ENCODE measurements at regions not wholly inside any gene's neighbourhood (a gene's known extent, or its start where the extent isn't known, plus 50 kb on each side); places are given as distances from the start of the nearest gene placed in this dataset.

GRCh38 chr5:3179220-3179619 is 416.4 kb upstream of the IRX1 start:
- 49 to 62% (median 59%) methylated on average over 5 of the region's 5 CpGs for WGBS, 3 donors
- H3K27me3 ChIP-seq (ENCODE audit: insufficient read depth in 3 of 3, low read length in 2 of 3) = peaks cover 2 to 6% (median 2%) of the 10 kb centered on the region in 3 donors
- intact Hi-C loops (cut with DNase I) = no loop called here

DNA sequence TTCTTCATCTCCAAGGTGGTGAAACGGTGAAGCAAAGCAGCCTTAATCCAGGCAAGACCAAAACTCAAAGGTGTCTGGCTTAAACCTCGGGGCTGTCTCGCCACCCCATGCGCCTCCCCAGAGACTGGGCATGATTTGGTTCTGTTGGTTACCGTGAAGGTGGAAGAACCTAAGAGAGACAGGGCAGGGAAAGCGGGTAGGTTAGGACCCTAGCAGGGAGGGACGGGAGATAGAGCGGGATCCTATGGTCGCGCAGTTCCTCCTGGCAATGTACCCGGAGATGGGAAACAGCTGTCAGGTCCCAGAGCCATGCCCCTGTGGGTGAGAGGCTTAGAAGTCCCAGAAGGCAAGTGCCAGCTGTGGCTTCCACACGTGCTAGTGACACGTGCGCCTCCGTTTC is 418.3 kb upstream of the IRX1 start:
- no peaks in the 10 kb centered on the region for H3K36me3 ChIP-seq (ENCODE audit: insufficient read depth in 1 of 2, low read depth in 1 of 2)
- WGBS, 3 donors = 64 to 74% (median 72%) methylated on average over 15 of the region's 15 CpGs
- peaks cover 2 to 6% (median 2%) of the 10 kb centered on the region in 3 donors for H3K27me3 ChIP-seq (ENCODE audit: insufficient read depth in 3 of 3, low read length in 2 of 3)
- H3K27ac ChIP-seq = no peak overlapping the region
- ATAC-seq (no peak), DNase-seq (no peak)
- H3K4me3 ChIP-seq = no peak overlapping the region
- no peaks in the 10 kb centered on the region for H3K9me3 ChIP-seq
- no peak for TF ChIP-seq CTCF (IDR thresholded peaks at IDR 0.05)
- intact Hi-C loops (cut with DNase I) = no loop called here
- no peaks in the 10 kb centered on the region for H3K4me1 ChIP-seq

More at GRCh38 chr5:3179220-3179619, 416.4 kb upstream of the IRX1 start:
- Histone ChIP-seq H3K9me3 (no peaks in the 10 kb centered on the region), H3K36me3 (ENCODE audit: insufficient read depth in 1 of 2, low read depth in 1 of 2) (no peaks in the 10 kb centered on the region), H3K4me3 (no peak overlapping the region), H3K4me1 (no peaks in the 10 kb centered on the region), H3K27ac (no peak overlapping the region)
- DNase-seq = no peak
- ATAC-seq = no peak
- TF ChIP-seq CTCF (IDR thresholded peaks at IDR 0.05) = no peak

DNA sequence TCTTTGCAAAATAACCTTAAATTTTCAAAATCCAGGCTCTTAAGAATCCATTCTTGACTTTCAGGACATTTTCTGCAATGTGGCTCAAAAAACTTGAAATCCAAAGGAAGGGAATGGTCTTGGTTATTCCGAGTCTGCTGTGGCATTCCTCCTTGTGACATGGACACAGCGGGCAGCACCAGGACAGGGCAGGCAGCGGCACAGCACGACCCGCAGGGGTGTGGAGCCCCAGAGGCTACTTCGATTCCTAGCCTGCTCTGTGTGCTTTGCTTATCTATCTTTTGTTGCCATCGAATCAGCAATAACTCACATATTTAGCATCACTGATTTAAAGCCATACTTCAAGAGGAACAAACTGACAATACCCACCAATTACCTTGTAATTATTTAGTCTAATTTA is 420.2 kb upstream of the IRX1 start:
- Histone ChIP-seq H3K36me3 (ENCODE audit: insufficient read depth in 1 of 2, low read depth in 1 of 2) (no peaks in the 10 kb centered on the region), H3K27me3 (ENCODE audit: insufficient read depth in 3 of 3, low read length in 2 of 3) (peaks cover 0 to 6% (median 2%) of the 10 kb centered on the region in 3 donors), H3K9me3 (no peaks in the 10 kb centered on the region), H3K4me3 (no peak overlapping the region), H3K4me1 (no peaks in the 10 kb centered on the region), H3K27ac (no peak overlapping the region)
- 86 to 91% (median 87%) methylated on average over 7 of the region's 7 CpGs for WGBS, 3 donors
- no peak for TF ChIP-seq CTCF (IDR thresholded peaks at IDR 0.05)
- no peak for ATAC-seq
- intact Hi-C loops (cut with DNase I) = no loop called here
- DNase-seq = no peak

GRCh38 chr5:3167473-3167872 is 416.0 kb upstream of the IRX2 start:
- Histone ChIP-seq H3K9me3 (peaks cover 30% of the 10 kb centered on the region), H3K27ac (no peak overlapping the region), H3K4me3 (no peak overlapping the region), H3K27me3 (ENCODE audit: insufficient read depth in 3 of 3, low read length in 2 of 3) (no peaks in the 10 kb centered on the region), H3K36me3 (ENCODE audit: insufficient read depth in 1 of 2, low read depth in 1 of 2) (no peaks in the 10 kb centered on the region), H3K4me1 (no peaks in the 10 kb centered on the region)
- no peak for ATAC-seq
- no peak for DNase-seq
- intact Hi-C loops (cut with DNase I) = no loop called here
- TF ChIP-seq CTCF (IDR thresholded peaks at IDR 0.05) = no peak

DNA sequence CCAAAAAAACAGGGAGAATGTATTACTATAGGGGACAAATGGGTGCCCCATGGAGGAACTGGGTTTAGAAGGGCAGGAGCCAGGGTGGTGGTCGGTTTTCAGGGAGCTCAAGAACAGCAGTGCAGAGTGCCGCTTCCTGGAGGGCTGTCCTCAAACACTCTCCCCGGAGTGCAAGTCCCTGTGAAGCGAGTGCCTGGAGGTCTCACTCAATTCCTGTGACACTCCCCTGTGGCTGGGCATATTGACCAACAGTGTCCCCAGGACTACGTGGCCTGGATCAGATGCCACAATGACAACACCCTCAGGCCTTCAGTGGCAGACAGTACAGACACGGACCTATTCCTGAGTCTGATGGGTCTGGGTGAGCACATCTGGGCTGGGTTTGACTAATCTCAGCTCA is 412.1 kb upstream of the IRX2 start:
- no peak for DNase-seq
- no peak for TF ChIP-seq CTCF (IDR thresholded peaks at IDR 0.05)
- no peak for ATAC-seq
- Histone ChIP-seq H3K27me3 (ENCODE audit: insufficient read depth in 3 of 3, low read length in 2 of 3) (no peaks in the 10 kb centered on the region), H3K36me3 (ENCODE audit: insufficient read depth in 1 of 2, low read depth in 1 of 2) (no peaks in the 10 kb centered on the region), H3K4me3 (no peak overlapping the region), H3K9me3 (peaks cover 23% of the 10 kb centered on the region), H3K27ac (no peak overlapping the region), H3K4me1 (no peaks in the 10 kb centered on the region)
- intact Hi-C loops (cut with DNase I) = no loop called here
- 78 to 82% (median 78%) methylated on average over 6 of the region's 6 CpGs for WGBS, 3 donors

Measured in psoas muscle (tissue), 7 donors.